SK-N-SH (cell line): ENCODE measurements at regions not wholly inside any gene's neighbourhood (a gene's known extent, or its start where the extent isn't known, plus 50 kb on each side); places are given as distances from the start of the nearest gene placed in this dataset.

Source experiments
- CTCF ChIP-seq: fragments of 200-600 bp; sonication (generic); IDR thresholded peaks from 2 replicates; pipeline ENCODE4 v1.6.1; 2017; ENCODE audit warnings: antibody characterized with exemption, mild to moderate bottlenecking, moderate library complexity
- FOXJ3 ChIP-seq: sonication (generic); formaldehyde crosslinking; IDR thresholded peaks from 2 replicates; pipeline ENCODE4 v1.5.1; 2020; ENCODE audit warnings: mild to moderate bottlenecking, missing genetic modification reagents
- FOXM1 ChIP-seq: IDR thresholded peaks from 2 replicates; pipeline ENCODE4 v1.4.0; 2012; ENCODE audit warnings: low read depth, mild to moderate bottlenecking
- JUND ChIP-seq: IDR thresholded peaks from 2 replicates; pipeline ENCODE4 v1.4.0; 2012
- NFIC ChIP-seq: IDR thresholded peaks from 2 replicates; pipeline ENCODE4 v1.4.0; 2012; ENCODE audit warnings: borderline replicate concordance
- NRF1 ChIP-seq: IDR thresholded peaks from 2 replicates; pipeline ENCODE4 v1.6.1; 2012; ENCODE audit warnings: low read depth, mild to moderate bottlenecking, low read length
- POLR2AphosphoS5 ChIP-seq: IDR thresholded peaks from 2 replicates; pipeline ENCODE4 v1.6.1; 2012; ENCODE audit warnings: low read depth, low read length
- RAD21 ChIP-seq: IDR thresholded peaks from 2 replicates; pipeline ENCODE4 v1.6.1; 2012; ENCODE audit warnings: mild to moderate bottlenecking, low read length
- RFX5 ChIP-seq: IDR thresholded peaks from 2 replicates; pipeline ENCODE4 v1.6.1; 2012; ENCODE audit warnings: mild to moderate bottlenecking, improper control_type of control experiment, low read length
- TAF1 ChIP-seq: IDR thresholded peaks from 2 replicates; pipeline ENCODE4 v1.6.1; 2012; ENCODE audit warnings: low read depth, mild to moderate bottlenecking, low read length, moderate library complexity, borderline replicate concordance
- YY1 ChIP-seq: IDR thresholded peaks from 2 replicates; pipeline ENCODE4 v1.4.0; 2012; ENCODE audit warnings: low read depth, mild to moderate bottlenecking
- TF ChIP-seq, protein P1 (sequence below): IDR thresholded peaks from 2 replicates; pipeline ENCODE4 v1.6.1; 2012; ENCODE audit warnings: mild to moderate bottlenecking, low read depth, low read length, moderate library complexity

GRCh38 chr4:33421887-33422286 is 2701.7 kb downstream of the PCDH7 start:
- TF ChIP-seq FOXM1 (no peak), CTCF (no peak), POLR2AphosphoS5 (no peak), NFIC (no peak), RAD21 (no peak), RFX5 (no peak), YY1 (no peak), JUND (no peak), TAF1 (no peak), NRF1 (no peak), FOXJ3 (CRISPR knock-in tag) (no peak)
- TF ChIP-seq, protein P1, sequence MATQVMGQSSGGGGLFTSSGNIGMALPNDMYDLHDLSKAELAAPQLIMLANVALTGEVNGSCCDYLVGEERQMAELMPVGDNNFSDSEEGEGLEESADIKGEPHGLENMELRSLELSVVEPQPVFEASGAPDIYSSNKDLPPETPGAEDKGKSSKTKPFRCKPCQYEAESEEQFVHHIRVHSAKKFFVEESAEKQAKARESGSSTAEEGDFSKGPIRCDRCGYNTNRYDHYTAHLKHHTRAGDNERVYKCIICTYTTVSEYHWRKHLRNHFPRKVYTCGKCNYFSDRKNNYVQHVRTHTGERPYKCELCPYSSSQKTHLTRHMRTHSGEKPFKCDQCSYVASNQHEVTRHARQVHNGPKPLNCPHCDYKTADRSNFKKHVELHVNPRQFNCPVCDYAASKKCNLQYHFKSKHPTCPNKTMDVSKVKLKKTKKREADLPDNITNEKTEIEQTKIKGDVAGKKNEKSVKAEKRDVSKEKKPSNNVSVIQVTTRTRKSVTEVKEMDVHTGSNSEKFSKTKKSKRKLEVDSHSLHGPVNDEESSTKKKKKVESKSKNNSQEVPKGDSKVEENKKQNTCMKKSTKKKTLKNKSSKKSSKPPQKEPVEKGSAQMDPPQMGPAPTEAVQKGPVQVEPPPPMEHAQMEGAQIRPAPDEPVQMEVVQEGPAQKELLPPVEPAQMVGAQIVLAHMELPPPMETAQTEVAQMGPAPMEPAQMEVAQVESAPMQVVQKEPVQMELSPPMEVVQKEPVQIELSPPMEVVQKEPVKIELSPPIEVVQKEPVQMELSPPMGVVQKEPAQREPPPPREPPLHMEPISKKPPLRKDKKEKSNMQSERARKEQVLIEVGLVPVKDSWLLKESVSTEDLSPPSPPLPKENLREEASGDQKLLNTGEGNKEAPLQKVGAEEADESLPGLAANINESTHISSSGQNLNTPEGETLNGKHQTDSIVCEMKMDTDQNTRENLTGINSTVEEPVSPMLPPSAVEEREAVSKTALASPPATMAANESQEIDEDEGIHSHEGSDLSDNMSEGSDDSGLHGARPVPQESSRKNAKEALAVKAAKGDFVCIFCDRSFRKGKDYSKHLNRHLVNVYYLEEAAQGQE, result no peak
